ENCODE measurements at regions not wholly inside any gene's neighbourhood (a gene's known extent, or its start where the extent isn't known, plus 50 kb on each side); places are given as distances from the start of the nearest gene placed in this dataset.
"Not testable (repeated sequence)": the region's sequence is repeated elsewhere in the genome, so short reads cannot be mapped to it uniquely, and the experiment has no call there.

- DNase-seq (ENCODE audit: low read depth, low spot score): no peak
Measured at GRCh38 chr7:69422574-69422985, 175.7 kb upstream of the AUTS2 start.

GRCh38 chr7:69426705-69427104 lies 171.6 kb upstream of the AUTS2 start:
- DNase-seq (ENCODE audit: low read depth, low spot score): no peak

- DNase-seq (ENCODE audit: low read depth, low spot score): no peak
Measured at GRCh38 chr7:69428089-69428488, 170.2 kb upstream of the AUTS2 start.

GRCh38 chr7:69429911-69430383 lies 168.3 kb upstream of the AUTS2 start:
- DNase-seq (ENCODE audit: low read depth, low spot score): no peak

- no peak for DNase-seq (ENCODE audit: low read depth, low spot score)
Measured at GRCh38 chr7:69430384-69431021, 167.8 kb upstream of the AUTS2 start.

GRCh38 chr7:69431626-69432025 lies 166.6 kb upstream of the AUTS2 start:
- no peak for DNase-seq (ENCODE audit: low read depth, low spot score)

- DNase-seq (ENCODE audit: low read depth, low spot score): not testable (repeated sequence)
Measured at GRCh38 chr7:69432276-69432675, 166.0 kb upstream of the AUTS2 start.

GRCh38 chr7:69433081-69433480 lies 165.2 kb upstream of the AUTS2 start:
- no peak for DNase-seq (ENCODE audit: low read depth, low spot score)

- no peak for DNase-seq (ENCODE audit: low read depth, low spot score)
Measured at GRCh38 chr7:69434398-69434815, 163.9 kb upstream of the AUTS2 start.

GRCh38 chr7:69435711-69436110 lies 162.6 kb upstream of the AUTS2 start:
- no peak for DNase-seq (ENCODE audit: low read depth, low spot score)

GRCh38 chr7:69436946-69437345 lies 161.3 kb upstream of the AUTS2 start:
- DNase-seq (ENCODE audit: low read depth, low spot score): no peak

- DNase-seq (ENCODE audit: low read depth, low spot score): no peak
Measured at GRCh38 chr7:69438584-69439412, 159.5 kb upstream of the AUTS2 start.

- no peak for DNase-seq (ENCODE audit: low read depth, low spot score)
Measured at GRCh38 chr7:69439636-69440325, 158.5 kb upstream of the AUTS2 start.

GRCh38 chr7:69440976-69441375 lies 157.3 kb upstream of the AUTS2 start:
- no peak for DNase-seq (ENCODE audit: low read depth, low spot score)

GRCh38 chr7:69443136-69443535 lies 155.1 kb upstream of the AUTS2 start:
- DNase-seq (ENCODE audit: low read depth, low spot score): no peak

- no peak for DNase-seq (ENCODE audit: low read depth, low spot score)
Measured at GRCh38 chr7:69445541-69445940, 152.7 kb upstream of the AUTS2 start.

- DNase-seq (ENCODE audit: low read depth, low spot score): not testable (repeated sequence)
Measured at GRCh38 chr7:69446213-69446612, 152.1 kb upstream of the AUTS2 start.

- DNase-seq (ENCODE audit: low read depth, low spot score): no peak
Measured at GRCh38 chr7:69448071-69448470, 150.2 kb upstream of the AUTS2 start.

GRCh38 chr7:69450456-69450855 lies 147.8 kb upstream of the AUTS2 start:
- no peak for DNase-seq (ENCODE audit: low read depth, low spot score)

- no peak for DNase-seq (ENCODE audit: low read depth, low spot score)
Measured at GRCh38 chr7:69451715-69452114, 146.6 kb upstream of the AUTS2 start.

GRCh38 chr7:69452797-69453196 lies 145.5 kb upstream of the AUTS2 start:
- DNase-seq (ENCODE audit: low read depth, low spot score): no peak

All from activated naive CD8-positive, alpha-beta T cell treated with anti-CD3 and anti-CD28 coated beads, Interleukin-2, amount 50 U/mL, for 16 hours (primary cell).